K562 (cell line): ENCODE measurements at regions not wholly inside any gene's neighbourhood (a gene's known extent, or its start where the extent isn't known, plus 50 kb on each side); places are given as distances from the start of the nearest gene placed in this dataset.

ENCODE experiments used
- ATAC-seq: fragments of 200-7000 bp; cut with Tn5 transposase; 3 replicates; pipeline ENCODE4 v1.9.1; 2020; ENCODE audit warnings: moderate library complexity
- BruUV-seq: library from RNA; stranded (reverse); fragments of 400-500 nt; replicated peaks from 2 replicates; lab custom pipeline; 2021; lab: Mats Ljungman, UMichigan
- CTCF ChIA-PET: fragments of 300-600 bp; formaldehyde crosslinking; extraction: SDS; loops from one replicate; lab custom pipeline; 2021; ENCODE audit warnings: low intra/inter-chr PET ratio; lab: Yijun Ruan, JAX
- POLR2A ChIA-PET: fragments of 300-600, 350-650 bp; sonication (Branson Sonifier 250); formaldehyde crosslinking; extraction: SDS; loops from one replicate; lab custom pipeline; 2021; ENCODE audit warnings: antibody characterized with exemption, inconsistent platforms; lab: Yijun Ruan, JAX
- DNase-seq, 4 experiments: peaks; one replicate each; pipeline versions ENCODE4 v3.0.0 to v3.0.0-alpha.2; 2011 to 2018; ENCODE audit warnings: low spot score in 3 of 4, mixed read lengths in 3 of 4; ENCODE audit errors: extremely low read depth in 1 of 4
- FAIRE-seq: peaks from 2 replicates; lab custom pipeline; 2011; peaks lifted over from hg19 to GRCh38; lab: Jason Lieb, UNC
- H2AFZ ChIP-seq: 2 replicates; pipeline ENCODE4 v1.6.0; 2011; ENCODE audit warnings: low read depth, low read length, control low read depth, inconsistent platforms
- H3K27ac ChIP-seq: fragments of 200-600 bp; 3 replicates; pipeline ENCODE4 v1.8.0; 2011; ENCODE audit warnings: low read depth, mild to moderate bottlenecking, control low read depth, inconsistent platforms, low read length, moderate library complexity, mixed read lengths; ENCODE audit errors: extremely low read depth
- H3K27me3 ChIP-seq, 2 experiments: fragments of 300-600 bp in 1 of 2; 2 replicates in 1 of 2; 3 replicates in 1 of 2; pipeline versions ENCODE4 v1.6.0 to v1.8.0; 2011; ENCODE audit warnings: inconsistent platforms in 2 of 2, low read length in 2 of 2, mild to moderate bottlenecking in 1 of 2, mixed read lengths in 1 of 2, moderate library complexity in 1 of 2; ENCODE audit not compliant: control insufficient read depth in 2 of 2, insufficient read depth in 2 of 2
- H3K36me3 ChIP-seq: fragments of 300-600 bp; 3 replicates; pipeline ENCODE4 v1.8.0; 2011; ENCODE audit warnings: mild to moderate bottlenecking, low read length, inconsistent platforms; ENCODE audit not compliant: control insufficient read depth, insufficient read depth
- H3K4me1 ChIP-seq, 2 experiments: fragments of 200-600 bp in 1 of 2; replicated peaks in 1 of 2; 2 replicates in 1 of 2; 3 replicates in 1 of 2; pipeline versions ENCODE4 v1.5.1 to v1.8.0; 2011; ENCODE audit warnings: inconsistent platforms in 2 of 2, low read length in 2 of 2, mild to moderate bottlenecking in 1 of 2, mixed read lengths in 1 of 2, moderate library complexity in 1 of 2; ENCODE audit not compliant: control insufficient read depth in 2 of 2, insufficient read depth in 2 of 2
- H3K4me2 ChIP-seq: 2 replicates; pipeline ENCODE4 v1.6.1; 2011; ENCODE audit warnings: low read length, control low read depth, inconsistent platforms, mixed read lengths; ENCODE audit not compliant: insufficient read depth
- H3K4me3 ChIP-seq: fragments of 200-600 bp; sonication (generic), shearing (Covaris generic); 2 replicates; pipeline ENCODE4 v1.5.1; 2016; ENCODE audit warnings: control low read depth, inconsistent platforms
- H3K79me2 ChIP-seq: fragments of 200-600 bp; 3 replicates; pipeline ENCODE4 v1.8.0; 2011; ENCODE audit warnings: low read length, inconsistent platforms; ENCODE audit not compliant: control insufficient read depth, insufficient read depth
- H3K9ac ChIP-seq, 2 experiments: 2 replicates each; pipeline versions ENCODE4 v1.6.0 to v1.6.1; 2011; ENCODE audit warnings: low read depth in 2 of 2, low read length in 2 of 2, control low read depth in 1 of 2, inconsistent platforms in 1 of 2, mild to moderate bottlenecking in 1 of 2, mixed read lengths in 1 of 2; ENCODE audit not compliant: insufficient read depth in 1 of 2
- H3K9me1 ChIP-seq: one replicate; pipeline ENCODE4 v1.6.0; 2011; ENCODE audit warnings: inconsistent platforms, mild to moderate bottlenecking, low read length, moderate library complexity; ENCODE audit not compliant: control insufficient read depth, insufficient read depth
- H3K9me3 ChIP-seq: replicated peaks from 2 replicates; pipeline ENCODE4 v1.5.1; 2011; ENCODE audit warnings: low read depth, low read length, inconsistent platforms; ENCODE audit not compliant: control insufficient read depth, insufficient read depth
- H4K20me1 ChIP-seq: replicated peaks from 2 replicates; pipeline ENCODE4 v1.6.1; 2011; ENCODE audit warnings: low read length, inconsistent platforms, mixed read lengths; ENCODE audit not compliant: control insufficient read depth, insufficient read depth
- BRD4 ChIP-seq: fragments of 200-600 bp; sonication (generic); IDR thresholded peaks from 2 replicates; pipeline ENCODE4 v1.6.1; 2017; ENCODE audit warnings: inconsistent platforms
- CCNT2 ChIP-seq: IDR thresholded peaks from 2 replicates; pipeline ENCODE4 v1.6.1; 2011; ENCODE audit warnings: borderline replicate concordance, low read depth, mild to moderate bottlenecking, moderate library complexity, mixed read lengths, low read length; ENCODE audit not compliant: insufficient read length; ENCODE audit errors: extremely low read depth
- CEBPB ChIP-seq: fragments of 450-650 bp; IDR thresholded peaks from 2 replicates; pipeline ENCODE4 v1.6.1; 2016; ENCODE audit warnings: missing genetic modification characterization, missing compliant biosample characterization
- DDX20 ChIP-seq: fragments of 450-650 bp; IDR thresholded peaks from 2 replicates; pipeline ENCODE4 v1.6.1; 2016; ENCODE audit warnings: missing genetic modification characterization, low read depth, mild to moderate bottlenecking, missing compliant biosample characterization, moderate library complexity
- EP300 ChIP-seq: IDR thresholded peaks from 2 replicates; pipeline ENCODE4 v1.6.1; 2012; ENCODE audit warnings: low read length, improper control_type of control experiment
- FIP1L1 ChIP-seq: fragments of 200-400 bp; formaldehyde crosslinking; IDR thresholded peaks from 2 replicates; pipeline ENCODE4 v1.6.1; 2018; ENCODE audit warnings: mild to moderate bottlenecking, low read depth, low read length; ENCODE audit not compliant: poor library complexity, severe bottlenecking
- GATA2 ChIP-seq: sonication (generic); formaldehyde crosslinking; IDR thresholded peaks from 2 replicates; pipeline ENCODE4 v1.4.0; 2020; ENCODE audit warnings: mild to moderate bottlenecking, missing genetic modification reagents
- GTF2F1 ChIP-seq: IDR thresholded peaks from 2 replicates; pipeline ENCODE4 v1.6.1; 2011; ENCODE audit warnings: low read depth, low read length, improper control_type of control experiment
- HCFC1 ChIP-seq: IDR thresholded peaks from 2 replicates; pipeline ENCODE4 v1.6.1; 2012; ENCODE audit warnings: low read depth, low read length, improper control_type of control experiment
- IRF2 ChIP-seq: sonication (generic); formaldehyde crosslinking; IDR thresholded peaks from 2 replicates; pipeline ENCODE4 v1.8.1; 2022; ENCODE audit warnings: mild to moderate bottlenecking, missing genetic modification reagents
- RAD21 ChIP-seq, 2 experiments: fragments of 250-450 bp in 1 of 2; fragments of 450-650 bp in 1 of 2; sonication (Bioruptor Pico) in 1 of 2; formaldehyde crosslinking in 1 of 2; IDR thresholded peaks in 1 of 2; conservative IDR thresholded peaks in 1 of 2; 2 replicates each; pipeline versions ENCODE4 v1.4.0 to v1.8.0; 2020 to 2022; ENCODE audit warnings: mild to moderate bottlenecking in 2 of 2, moderate library complexity in 1 of 2
- RBBP5 ChIP-seq: fragments of 200-600 bp; sonication (generic); IDR thresholded peaks from 2 replicates; pipeline ENCODE4 v1.6.1; 2012; ENCODE audit warnings: borderline replicate concordance, mild to moderate bottlenecking, low read length, control low read depth, inconsistent platforms; ENCODE audit not compliant: insufficient read depth, poor library complexity, severe bottlenecking
- RCOR1 ChIP-seq, 2 experiments: IDR thresholded peaks; 2 replicates each; pipeline ENCODE4 v1.6.1; 2012; ENCODE audit warnings: low read depth in 2 of 2, low read length in 2 of 2, borderline replicate concordance in 1 of 2, improper control_type of control experiment in 1 of 2
- ZKSCAN1 ChIP-seq: fragments of 150-350 bp; IDR thresholded peaks from 2 replicates; pipeline ENCODE4 v1.6.1; 2016; ENCODE audit warnings: low read depth, low read length
- ZNF124 ChIP-seq: sonication (generic); formaldehyde crosslinking; IDR thresholded peaks from 2 replicates; pipeline ENCODE4 v1.8.1; 2022; ENCODE audit warnings: missing genetic modification reagents
- ZNF23 ChIP-seq: fragments of 250-450 bp; sonication (Bioruptor Pico); IDR thresholded peaks from 2 replicates; pipeline ENCODE4 v1.4.0; 2020; ENCODE audit warnings: mild to moderate bottlenecking
- WGBS: fragments of 100-300 bp; shearing (Covaris generic); methylation state at CpG from one replicate; pipeline ENCODE4 v1.1.6; 2016; ENCODE audit warnings: low coverage, mixed read lengths; ENCODE audit not compliant: insufficient coverage; ENCODE audit errors: missing lambda C conversion rate; 5-methylcytosine and 5-hydroxymethylcytosine counted together
- in situ Hi-C: fragments of 300-500 bp; cut with MboI; formaldehyde crosslinking; loops from 4 replicates; pipeline ENCODE4 v1.15.0; 2018; ENCODE audit warnings: inconsistent platforms, mixed read lengths
- intact Hi-C: fragments of 100-400 bp; cut with micrococcal nuclease; formaldehyde crosslinking; loops from 2 replicates; pipeline ENCODE4 v1.14.2; 2022
- TF ChIP-seq, protein P1 (sequence below): fragments of 150-350 bp; conservative IDR thresholded peaks from 2 replicates; pipeline ENCODE4 v1.6.1; 2014; ENCODE audit warnings: low read length
- TF ChIP-seq, protein P2 (sequence below): sonication (generic); formaldehyde crosslinking; IDR thresholded peaks from 2 replicates; pipeline ENCODE4 v1.9.0; 2022; ENCODE audit warnings: mild to moderate bottlenecking, missing genetic modification reagents
- TF ChIP-seq, protein P3 (sequence below): fragments of 450-650 bp; IDR thresholded peaks from 2 replicates; pipeline ENCODE4 v1.6.1; 2016

DNA sequence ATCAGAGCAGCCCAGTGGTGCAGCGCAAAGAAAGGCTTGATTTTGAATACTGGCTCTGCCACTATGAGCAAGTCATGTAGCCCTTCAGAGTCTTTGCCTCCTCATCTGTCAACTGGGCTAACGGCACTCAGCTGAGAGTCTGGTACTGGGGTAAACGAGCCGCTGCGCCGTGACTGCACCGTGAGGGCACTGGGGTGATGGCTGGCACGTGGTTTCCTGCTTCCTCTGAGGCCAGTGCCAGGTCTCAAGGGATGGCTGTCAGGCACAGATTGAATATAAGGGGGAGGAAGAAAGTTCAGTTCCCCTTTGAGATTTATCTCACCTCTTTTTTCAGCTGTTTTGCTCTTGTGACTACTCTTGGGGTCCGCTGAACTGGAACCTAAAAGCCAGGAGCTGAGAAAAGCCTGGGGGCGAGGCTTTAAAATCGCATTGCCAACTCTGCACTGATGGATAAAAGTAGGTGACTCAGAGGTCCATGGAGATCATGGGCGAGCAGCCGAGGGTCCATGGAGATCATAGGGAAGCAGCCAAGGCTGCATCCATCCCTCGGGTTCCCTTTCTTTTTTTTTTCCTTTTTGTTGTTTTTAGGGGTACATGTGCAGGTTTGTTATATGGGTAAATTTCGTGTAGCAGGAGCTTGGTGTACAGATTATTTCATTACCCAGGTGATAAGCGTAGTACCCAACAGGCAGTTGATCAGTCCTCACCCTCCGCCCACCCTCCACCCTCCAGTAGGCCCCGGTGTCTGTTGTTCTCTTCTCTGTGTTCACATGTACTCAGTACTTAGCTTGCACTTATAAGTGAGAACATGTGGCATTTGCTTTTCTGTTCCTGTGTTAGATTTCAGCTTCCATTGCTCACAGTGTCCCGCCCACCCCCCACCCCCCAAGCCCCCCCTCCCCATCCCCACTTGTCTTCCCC lies 114.3 kb downstream of the SPP2 start:
- TF ChIP-seq RBBP5 (no peak), CCNT2 (no peak), GTF2F1 (no peak), IRF2 (CRISPR knock-in tag) (no peak), HCFC1 (no peak), FIP1L1 (no peak), EP300 (no peak), CEBPB (tag) (no peak), DDX20 (tag) (no peak), ZNF124 (CRISPR knock-in tag) (no peak), ZKSCAN1 (no peak), RCOR1 (IDR thresholded peaks at IDR 0.05; ENCODE audit: borderline replicate concordance in 1 of 2, low read depth in 2 of 2, low read length in 2 of 2) (no peak), BRD4 (no peak), RAD21 (CRISPR knock-in tag; conservative IDR thresholded peaks at IDR 0.05 in 1 of 2, IDR thresholded peaks at IDR 0.05 in 1 of 2) (no peak), GATA2 (CRISPR knock-in tag) (no peak), ZNF23 (CRISPR knock-in tag) (no peak)
- TF ChIP-seq, protein P1, sequence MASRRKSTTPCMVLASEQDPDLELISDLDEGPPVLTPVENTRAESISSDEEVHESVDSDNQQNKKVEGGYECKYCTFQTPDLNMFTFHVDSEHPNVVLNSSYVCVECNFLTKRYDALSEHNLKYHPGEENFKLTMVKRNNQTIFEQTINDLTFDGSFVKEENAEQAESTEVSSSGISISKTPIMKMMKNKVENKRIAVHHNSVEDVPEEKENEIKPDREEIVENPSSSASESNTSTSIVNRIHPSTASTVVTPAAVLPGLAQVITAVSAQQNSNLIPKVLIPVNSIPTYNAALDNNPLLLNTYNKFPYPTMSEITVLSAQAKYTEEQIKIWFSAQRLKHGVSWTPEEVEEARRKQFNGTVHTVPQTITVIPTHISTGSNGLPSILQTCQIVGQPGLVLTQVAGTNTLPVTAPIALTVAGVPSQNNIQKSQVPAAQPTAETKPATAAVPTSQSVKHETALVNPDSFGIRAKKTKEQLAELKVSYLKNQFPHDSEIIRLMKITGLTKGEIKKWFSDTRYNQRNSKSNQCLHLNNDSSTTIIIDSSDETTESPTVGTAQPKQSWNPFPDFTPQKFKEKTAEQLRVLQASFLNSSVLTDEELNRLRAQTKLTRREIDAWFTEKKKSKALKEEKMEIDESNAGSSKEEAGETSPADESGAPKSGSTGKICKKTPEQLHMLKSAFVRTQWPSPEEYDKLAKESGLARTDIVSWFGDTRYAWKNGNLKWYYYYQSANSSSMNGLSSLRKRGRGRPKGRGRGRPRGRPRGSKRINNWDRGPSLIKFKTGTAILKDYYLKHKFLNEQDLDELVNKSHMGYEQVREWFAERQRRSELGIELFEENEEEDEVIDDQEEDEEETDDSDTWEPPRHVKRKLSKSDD = no peak
- TF ChIP-seq, protein P2, sequence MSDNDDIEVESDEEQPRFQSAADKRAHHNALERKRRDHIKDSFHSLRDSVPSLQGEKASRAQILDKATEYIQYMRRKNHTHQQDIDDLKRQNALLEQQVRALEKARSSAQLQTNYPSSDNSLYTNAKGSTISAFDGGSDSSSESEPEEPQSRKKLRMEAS (CRISPR knock-in tag) = no peak
- TF ChIP-seq, protein P3, sequence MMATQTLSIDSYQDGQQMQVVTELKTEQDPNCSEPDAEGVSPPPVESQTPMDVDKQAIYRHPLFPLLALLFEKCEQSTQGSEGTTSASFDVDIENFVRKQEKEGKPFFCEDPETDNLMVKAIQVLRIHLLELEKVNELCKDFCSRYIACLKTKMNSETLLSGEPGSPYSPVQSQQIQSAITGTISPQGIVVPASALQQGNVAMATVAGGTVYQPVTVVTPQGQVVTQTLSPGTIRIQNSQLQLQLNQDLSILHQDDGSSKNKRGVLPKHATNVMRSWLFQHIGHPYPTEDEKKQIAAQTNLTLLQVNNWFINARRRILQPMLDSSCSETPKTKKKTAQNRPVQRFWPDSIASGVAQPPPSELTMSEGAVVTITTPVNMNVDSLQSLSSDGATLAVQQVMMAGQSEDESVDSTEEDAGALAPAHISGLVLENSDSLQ = no peak
- H3K4me3 ChIP-seq = no peak overlapping the region
- peaks cover 0 to 6% of the 10 kb centered on the region in 2 experiments; a peak in 2 of 5 replicates for H3K27me3 ChIP-seq
- 2% methylated on average over 17 of the region's 19 CpGs for WGBS
- H2AFZ ChIP-seq = no peak overlapping the region
- H3K27ac ChIP-seq = no peak overlapping the region
- intact Hi-C loops = no loop called here
- no peaks in the 10 kb centered on the region for H3K79me2 ChIP-seq
- H3K9ac ChIP-seq = no peak overlapping the region
- no peak for FAIRE-seq
- no peaks in the 10 kb centered on the region for H3K36me3 ChIP-seq
- ChIA-PET CTCF (no interaction called here), POLR2A (no interaction called here)
- no peaks in the 10 kb centered on the region for H3K4me1 ChIP-seq
- BruUV-seq = no TSS peak
- H4K20me1 ChIP-seq = no peaks in the 10 kb centered on the region; the same call in 1 of the 2 replicates
- in situ Hi-C loops = no loop called here
- no peaks in the 10 kb centered on the region for H3K9me3 ChIP-seq
- no peak overlapping the region for H3K4me2 ChIP-seq
- no peaks in the 10 kb centered on the region for H3K9me1 ChIP-seq
- no peak for ATAC-seq
- no peak for DNase-seq
